Lower leg skin (tissue), 4 donors: ENCODE measurements at regions not wholly inside any gene's neighbourhood (a gene's known extent, or its start where the extent isn't known, plus 50 kb on each side); places are given as distances from the start of the nearest gene placed in this dataset.
"Not testable (repeated sequence)": the region's sequence is repeated elsewhere in the genome, so short reads cannot be mapped to it uniquely, and the experiment has no call there.

Experiments used
- DNase-seq, 2 donors: peaks; one replicate each; pipeline ENCODE4 v3.0.0-alpha.2; 2019; ENCODE audit warnings: low spot score in 2 of 2
- H3K4me3 ChIP-seq: fragments of 200-600 bp; sonication (generic); 2 replicates; pipeline ENCODE4 v1.5.1; 2017; ENCODE audit warnings: mild to moderate bottlenecking, low read depth; ENCODE audit not compliant: poor library complexity, severe bottlenecking
- POLR2A ChIP-seq, 2 donors: fragments of 450-650 bp; IDR thresholded peaks; one replicate each; pipeline ENCODE4 v1.6.1; 2016 to 2017; ENCODE audit warnings: antibody characterized with exemption in 2 of 2, mild to moderate bottlenecking in 1 of 2, moderate library complexity in 1 of 2
- WGBS, 2 donors: methylation state at CpG; one replicate each; pipeline ENCODE4 v1.1.5; 2018; 5-methylcytosine and 5-hydroxymethylcytosine counted together
- intact Hi-C: fragments of 100-400 bp; cut with DNase I; formaldehyde crosslinking; loops from one replicate; pipeline ENCODE4 v1.15.0; 2023; ENCODE audit warnings: low total_unique reads
- TF ChIP-seq, protein P1 (sequence below), 3 donors: fragments of 450-650 bp; IDR thresholded peaks; one replicate each; pipeline ENCODE4 v1.5.1; 2016; ENCODE audit warnings: antibody characterized with exemption in 3 of 3, mild to moderate bottlenecking in 3 of 3, moderate library complexity in 2 of 3

DNA sequence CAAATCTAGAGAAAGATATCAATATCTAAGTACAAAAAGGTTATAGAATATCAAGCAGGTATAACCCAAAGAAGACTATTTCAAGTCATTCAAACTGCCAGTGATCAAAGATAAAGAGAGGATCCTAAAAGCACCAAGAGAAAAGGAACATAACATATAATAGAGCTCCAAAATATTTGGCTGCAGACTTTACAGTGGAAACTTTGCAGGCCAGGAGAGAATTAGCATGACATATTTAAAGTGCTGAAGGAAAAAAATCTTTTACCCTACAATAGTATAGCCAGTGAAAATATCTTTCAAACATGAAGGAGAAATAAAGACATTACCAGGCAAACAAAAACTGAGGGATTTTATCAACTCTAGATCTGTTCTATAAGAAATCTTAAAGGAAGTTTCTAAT is 254.3 kb upstream of the ARHGEF26 start:
- intact Hi-C loops = no loop called here
- no peak overlapping the region for H3K4me3 ChIP-seq
- no peak for DNase-seq
- TF ChIP-seq POLR2A (IDR thresholded peaks at IDR 0.05) = no peak
- TF ChIP-seq, protein P1, sequence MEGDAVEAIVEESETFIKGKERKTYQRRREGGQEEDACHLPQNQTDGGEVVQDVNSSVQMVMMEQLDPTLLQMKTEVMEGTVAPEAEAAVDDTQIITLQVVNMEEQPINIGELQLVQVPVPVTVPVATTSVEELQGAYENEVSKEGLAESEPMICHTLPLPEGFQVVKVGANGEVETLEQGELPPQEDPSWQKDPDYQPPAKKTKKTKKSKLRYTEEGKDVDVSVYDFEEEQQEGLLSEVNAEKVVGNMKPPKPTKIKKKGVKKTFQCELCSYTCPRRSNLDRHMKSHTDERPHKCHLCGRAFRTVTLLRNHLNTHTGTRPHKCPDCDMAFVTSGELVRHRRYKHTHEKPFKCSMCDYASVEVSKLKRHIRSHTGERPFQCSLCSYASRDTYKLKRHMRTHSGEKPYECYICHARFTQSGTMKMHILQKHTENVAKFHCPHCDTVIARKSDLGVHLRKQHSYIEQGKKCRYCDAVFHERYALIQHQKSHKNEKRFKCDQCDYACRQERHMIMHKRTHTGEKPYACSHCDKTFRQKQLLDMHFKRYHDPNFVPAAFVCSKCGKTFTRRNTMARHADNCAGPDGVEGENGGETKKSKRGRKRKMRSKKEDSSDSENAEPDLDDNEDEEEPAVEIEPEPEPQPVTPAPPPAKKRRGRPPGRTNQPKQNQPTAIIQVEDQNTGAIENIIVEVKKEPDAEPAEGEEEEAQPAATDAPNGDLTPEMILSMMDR (IDR thresholded peaks at IDR 0.05) = no peak

DNA sequence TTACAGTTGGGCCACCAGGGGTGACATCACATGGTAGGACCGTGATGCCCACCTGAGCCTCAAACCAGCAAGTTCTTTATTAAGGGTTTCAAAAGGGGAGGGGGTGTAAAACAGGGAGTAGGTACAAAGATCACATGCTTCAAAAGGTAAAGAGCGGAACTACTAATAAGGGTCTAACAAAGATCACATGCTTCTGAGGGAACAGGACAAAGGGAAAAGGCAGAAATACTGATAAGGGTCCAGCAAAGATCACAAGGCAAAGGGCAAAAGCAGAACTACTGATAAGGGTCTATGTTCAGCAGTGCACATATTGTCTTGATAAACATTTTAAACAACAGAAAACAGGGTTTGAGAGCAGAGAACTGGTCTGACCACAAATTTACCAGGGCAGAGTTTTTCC is 246.8 kb upstream of the ARHGEF26 start:
- WGBS, 2 donors = 91 to 93% methylated on average over 2 of the region's 2 CpGs
- not testable (repeated sequence) for DNase-seq

DNA sequence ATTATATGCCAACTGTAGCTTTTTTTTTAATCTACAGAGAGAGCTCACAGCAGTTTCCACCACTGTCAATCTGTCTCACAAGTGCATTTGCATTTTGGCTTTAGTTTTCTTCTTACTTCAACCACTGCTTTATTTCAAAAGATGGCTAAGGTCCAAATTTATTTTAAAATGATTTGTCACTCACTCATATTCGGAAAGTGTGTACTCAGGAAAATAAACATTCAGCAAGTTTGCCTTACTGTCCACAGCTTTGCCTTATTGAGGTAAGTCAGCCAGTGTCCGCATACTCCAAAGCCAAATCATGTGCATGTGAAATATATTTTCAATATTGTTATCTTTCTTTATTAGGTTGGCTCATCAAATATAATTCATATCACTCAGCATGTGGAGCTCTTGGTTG is 240.7 kb upstream of the ARHGEF26 start:
- H3K4me3 ChIP-seq = no peak overlapping the region
- TF ChIP-seq POLR2A (IDR thresholded peaks at IDR 0.05) = no peak
- TF ChIP-seq, protein P1 (IDR thresholded peaks at IDR 0.05) = no peak
- intact Hi-C loops = no loop called here
- no peak for DNase-seq
- 55 to 56% methylated on average over 2 of the region's 2 CpGs for WGBS, 2 donors

More for the DNA sequence above, 246.8 kb upstream of the ARHGEF26 start:
- intact Hi-C loops, H3K4me3 ChIP-seq: not testable (repeated sequence)

DNA sequence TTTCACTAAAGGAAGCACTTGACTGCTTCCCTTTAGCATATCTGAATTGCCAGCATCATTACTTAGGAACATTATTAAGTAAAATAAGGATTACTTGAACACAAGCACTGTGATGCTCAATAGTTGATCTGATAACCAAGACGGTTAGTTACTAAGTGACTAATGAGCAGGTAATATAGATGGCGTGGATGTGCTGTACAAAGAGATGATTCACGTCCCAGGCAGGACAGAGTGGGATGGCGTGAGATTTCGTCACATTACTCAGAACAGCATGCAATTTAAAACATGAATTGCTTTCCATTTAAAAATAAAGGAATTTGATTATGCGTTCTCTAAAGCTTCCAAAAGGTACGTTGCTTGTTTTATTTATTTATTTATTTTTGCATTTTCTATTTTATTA is 240.0 kb upstream of the ARHGEF26 start:
- intact Hi-C loops = no loop called here
- DNase-seq = no peak
- H3K4me3 ChIP-seq = no peak overlapping the region
- TF ChIP-seq POLR2A (IDR thresholded peaks at IDR 0.05) = no peak
- TF ChIP-seq, protein P1 (IDR thresholded peaks at IDR 0.05) = no peak
- 81 to 88% methylated on average over 7 of the region's 7 CpGs for WGBS, 2 donors

DNA sequence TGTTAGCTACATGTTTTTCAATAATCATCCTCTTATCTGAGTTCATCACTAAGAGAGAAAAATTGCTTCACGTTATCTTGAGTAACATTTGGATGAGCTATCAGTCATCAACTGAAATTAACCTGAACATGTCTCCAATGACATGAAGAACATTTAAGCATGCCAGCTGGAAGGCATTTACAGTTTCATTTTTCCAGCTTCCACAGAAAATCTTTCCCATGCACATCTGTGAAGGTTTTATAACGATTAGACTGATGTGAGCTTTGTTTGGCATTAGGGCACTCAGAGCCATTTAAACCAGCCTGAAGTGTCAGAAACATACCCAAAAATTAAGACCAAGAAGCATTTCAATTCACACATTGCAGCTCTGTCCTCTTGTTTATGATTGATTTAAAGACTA is 235.8 kb upstream of the ARHGEF26 start:
- intact Hi-C loops = no loop called here
- TF ChIP-seq POLR2A (IDR thresholded peaks at IDR 0.05) = no peak
- TF ChIP-seq, protein P1 (IDR thresholded peaks at IDR 0.05) = no peak
- no peak overlapping the region for H3K4me3 ChIP-seq
- WGBS, 2 donors = 20 to 27% methylated on average over 2 of the region's 2 CpGs
- no peak for DNase-seq

DNA sequence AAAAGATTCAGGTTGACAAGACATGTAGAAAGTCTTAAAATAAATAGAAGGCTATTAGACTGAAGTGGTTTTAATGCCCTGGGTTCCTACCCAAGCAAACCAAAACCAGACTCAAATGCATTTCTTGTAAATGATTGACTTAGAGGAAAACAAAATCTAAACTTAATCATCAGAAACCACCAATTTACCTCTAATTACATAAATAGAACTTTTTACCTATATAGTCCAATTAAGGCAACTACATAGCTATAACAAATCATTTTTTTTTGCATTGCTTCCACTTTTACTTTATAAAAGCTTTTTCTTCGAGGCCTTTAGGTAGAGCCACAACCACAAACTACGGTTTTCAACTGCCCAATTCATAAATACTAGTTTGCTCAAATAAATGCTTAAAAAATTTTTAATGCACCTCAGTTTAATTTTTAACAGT is 231.3 kb upstream of the ARHGEF26 start:
- no peak for DNase-seq
- intact Hi-C loops = no loop called here
- WGBS, 2 donors = 46 to 62% methylated on average over 2 of the region's 2 CpGs
- TF ChIP-seq, protein P1 (IDR thresholded peaks at IDR 0.05) = no peak
- TF ChIP-seq POLR2A (IDR thresholded peaks at IDR 0.05) = no peak
- H3K4me3 ChIP-seq = no peak overlapping the region
